H9 (cell line): ENCODE measurements at regions not wholly inside any gene's neighbourhood (a gene's known extent, or its start where the extent isn't known, plus 50 kb on each side); places are given as distances from the start of the nearest gene placed in this dataset.

Source experiments
- DNase-seq: peaks from one replicate; pipeline ENCODE4 v3.0.0-alpha.2; 2017
- H2AFZ ChIP-seq: one replicate; pipeline ENCODE4 v1.6.1; 2013; ENCODE audit warnings: mild to moderate bottlenecking, low read length, control low read depth, moderate library complexity
- H2AK5ac ChIP-seq: 2 replicates; pipeline ENCODE4 v1.6.1; 2013; ENCODE audit warnings: low read length, control low read depth, mixed read lengths; ENCODE audit not compliant: insufficient read length
- H2BK120ac ChIP-seq: one replicate; pipeline ENCODE4 v1.6.1; 2013; ENCODE audit warnings: low read depth, mild to moderate bottlenecking, low read length, control low read depth, inconsistent platforms; ENCODE audit not compliant: poor library complexity, severe bottlenecking
- H2BK12ac ChIP-seq: 2 replicates; pipeline ENCODE4 v1.6.1; 2013; ENCODE audit warnings: low read length, control low read depth, mixed read lengths, low read depth; ENCODE audit not compliant: insufficient read length
- H2BK15ac ChIP-seq: 2 replicates; pipeline ENCODE4 v1.6.1; 2013; ENCODE audit warnings: low read depth, low read length, control low read depth
- H2BK20ac ChIP-seq: one replicate; pipeline ENCODE4 v1.6.1; 2013; ENCODE audit warnings: low read depth, mild to moderate bottlenecking, low read length, control low read depth, inconsistent platforms; ENCODE audit not compliant: poor library complexity, severe bottlenecking
- H2BK5ac ChIP-seq: 2 replicates; pipeline ENCODE4 v1.6.1; 2013; ENCODE audit warnings: low read length, control low read depth, mixed read lengths; ENCODE audit not compliant: insufficient read length
- H3K14ac ChIP-seq: 2 replicates; pipeline ENCODE4 v1.6.1; 2013; ENCODE audit warnings: low read length, control low read depth; ENCODE audit not compliant: insufficient read depth
- H3K18ac ChIP-seq: 2 replicates; pipeline ENCODE4 v1.6.1; 2013; ENCODE audit warnings: low read depth, mild to moderate bottlenecking, mixed read lengths, low read length, control low read depth; ENCODE audit not compliant: insufficient read length
- H3K23ac ChIP-seq: 2 replicates; pipeline ENCODE4 v1.6.1; 2013; ENCODE audit warnings: low read length, control low read depth, mixed read lengths, low read depth; ENCODE audit not compliant: insufficient read length
- H3K23me2 ChIP-seq: 2 replicates; pipeline ENCODE4 v1.6.1; 2013; ENCODE audit warnings: low read depth, mild to moderate bottlenecking, mixed read lengths, low read length, control low read depth; ENCODE audit not compliant: insufficient read length, poor library complexity, severe bottlenecking
- H3K27ac ChIP-seq: 2 replicates; pipeline ENCODE4 v1.5.1; 2013; ENCODE audit warnings: low read length, control low read depth, mixed read lengths, low read depth; ENCODE audit not compliant: insufficient read length
- H3K27me3 ChIP-seq: 2 replicates; pipeline ENCODE4 v1.6.1; 2013; ENCODE audit warnings: low read length, control low read depth, inconsistent platforms; ENCODE audit not compliant: insufficient read depth
- H3K4ac ChIP-seq: 2 replicates; pipeline ENCODE4 v1.6.1; 2013; ENCODE audit warnings: low read depth, mild to moderate bottlenecking, control low read depth, inconsistent platforms, low read length, moderate library complexity
- H3K4me1 ChIP-seq: 2 replicates; pipeline ENCODE4 v1.6.1; 2013; ENCODE audit warnings: low read length, control low read depth, inconsistent platforms; ENCODE audit not compliant: insufficient read depth
- H3K4me2 ChIP-seq: 2 replicates; pipeline ENCODE4 v1.6.1; 2013; ENCODE audit warnings: low read length, control low read depth, mixed read lengths; ENCODE audit not compliant: insufficient read length, insufficient read depth
- H3K56ac ChIP-seq: 2 replicates; pipeline ENCODE4 v1.6.1; 2013; ENCODE audit warnings: low read depth, mild to moderate bottlenecking, mixed read lengths, low read length, control low read depth; ENCODE audit not compliant: insufficient read length
- H3K79me1 ChIP-seq: 2 replicates; pipeline ENCODE4 v1.6.1; 2013; ENCODE audit warnings: low read depth, mild to moderate bottlenecking, moderate library complexity, low read length, control low read depth, inconsistent platforms; ENCODE audit not compliant: insufficient read depth, poor library complexity, severe bottlenecking
- H3K79me2 ChIP-seq: 2 replicates; pipeline ENCODE4 v1.6.1; 2013; ENCODE audit warnings: low read length, control low read depth, inconsistent platforms; ENCODE audit not compliant: insufficient read depth
- H3K9ac ChIP-seq: 2 replicates; pipeline ENCODE4 v1.6.1; 2013; ENCODE audit warnings: low read length, control low read depth, mixed read lengths; ENCODE audit not compliant: insufficient read length; ENCODE audit errors: extremely low read depth
- H3K9me3 ChIP-seq: one replicate; pipeline ENCODE4 v1.6.1; 2013; ENCODE audit warnings: low read depth, low read length, inconsistent platforms; ENCODE audit not compliant: control insufficient read depth
- H3T11ph ChIP-seq: one replicate; pipeline ENCODE4 v1.6.1; 2013; ENCODE audit warnings: mild to moderate bottlenecking, low read length, control low read depth, inconsistent platforms
- H4K20me1 ChIP-seq: one replicate; pipeline ENCODE4 v1.6.1; 2013; ENCODE audit not compliant: control insufficient read depth, insufficient read length, insufficient read depth
- H4K5ac ChIP-seq: 2 replicates; pipeline ENCODE4 v1.6.1; 2013; ENCODE audit warnings: low read depth, mild to moderate bottlenecking, mixed read lengths, low read length, control low read depth; ENCODE audit not compliant: insufficient read length
- H4K8ac ChIP-seq: replicated peaks from 2 replicates; pipeline ENCODE4 v1.6.1; 2013; ENCODE audit warnings: low read length, control low read depth, mixed read lengths, low read depth; ENCODE audit not compliant: insufficient read length
- H4K91ac ChIP-seq: 2 replicates; pipeline ENCODE4 v1.6.1; 2013; ENCODE audit warnings: low read depth, mild to moderate bottlenecking, moderate library complexity, mixed read lengths, low read length, control low read depth; ENCODE audit not compliant: insufficient read length
- H3K27ac Mint-ChIP-seq, 3 experiments: 2 replicates in 2 of 3; 3 replicates in 1 of 3; pipeline ENCODE4 v1.8.0; 2020 to 2021; ENCODE audit warnings: mixed read lengths in 3 of 3, mild to moderate bottlenecking in 1 of 3, moderate library complexity in 1 of 3
- H3K27me3 Mint-ChIP-seq: 2 replicates; pipeline ENCODE4 v1.8.0; 2021; ENCODE audit warnings: low read depth, mild to moderate bottlenecking, moderate library complexity, mixed read lengths
- H3K36me3 Mint-ChIP-seq, 3 experiments: 2 replicates in 2 of 3; 3 replicates in 1 of 3; pipeline ENCODE4 v1.8.0; 2020 to 2021; ENCODE audit warnings: low read depth in 3 of 3, mixed read lengths in 3 of 3; ENCODE audit not compliant: insufficient read depth in 1 of 3
- H3K4me1 Mint-ChIP-seq, 2 experiments: 2 replicates each; pipeline ENCODE4 v1.8.0; 2020; ENCODE audit warnings: mixed read lengths in 2 of 2
- H3K4me3 Mint-ChIP-seq, 2 experiments: 2 replicates in 1 of 2; 3 replicates in 1 of 2; pipeline ENCODE4 v1.8.0; 2020 to 2021; ENCODE audit warnings: mild to moderate bottlenecking in 2 of 2, mixed read lengths in 2 of 2, moderate library complexity in 1 of 2
- H3K9me3 Mint-ChIP-seq, 2 experiments: 2 replicates in 1 of 2; 3 replicates in 1 of 2; pipeline ENCODE4 v1.8.0; 2020; ENCODE audit warnings: mild to moderate bottlenecking in 2 of 2, mixed read lengths in 2 of 2, moderate library complexity in 1 of 2
- WGBS: extraction: QIAGEN DNeasy Blood & Tissue Kit; methylation state at CpG from one replicate; pipeline ENCODE4 v1.1.7; 2013; ENCODE audit warnings: missing lambda C conversion rate, low lambda C conversion rate, mixed read lengths; ENCODE audit not compliant: insufficient read length; ENCODE audit errors: extremely low coverage; 5-methylcytosine and 5-hydroxymethylcytosine counted together
- TF ChIP-seq, protein P1 (sequence below): fragments of 200-600 bp; sonication (generic); conservative IDR thresholded peaks from 3 replicates; pipeline ENCODE4 v1.8.0; 2021; ENCODE audit warnings: antibody characterized with exemption, mild to moderate bottlenecking

DNA sequence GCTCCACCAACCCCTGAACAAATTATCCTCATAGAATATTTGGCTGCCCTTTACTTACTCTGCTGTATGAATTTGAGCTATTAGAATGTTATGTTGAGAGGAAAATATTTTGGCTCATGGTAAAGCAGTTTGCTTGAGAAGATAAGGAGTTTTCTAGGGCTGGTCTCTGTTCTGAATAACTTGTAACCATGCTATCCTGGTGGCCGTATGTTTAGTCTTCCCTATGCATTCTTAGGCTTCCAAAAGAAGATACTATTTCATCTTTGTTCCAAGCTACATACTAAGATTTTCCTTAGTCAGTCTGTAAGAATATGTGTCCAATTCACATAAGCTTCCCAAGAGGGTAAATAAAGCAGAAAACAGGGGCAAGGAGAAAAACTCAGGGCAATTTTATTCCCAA lies 1105.1 kb upstream of the PIK3C3 start:
- Histone ChIP-seq H2AK5ac (no peak overlapping the region), H3K14ac (no peak overlapping the region)
- no CpG with 5 or more reads among the region's 1 CpG for WGBS

More for the DNA sequence above, 1105.1 kb upstream of the PIK3C3 start:
- Mint-ChIP-seq H3K4me1 (peaks cover 10 to 17% of the 10 kb centered on the region in 2 experiments), H3K27ac (no peak overlapping the region), H3K9me3 (no peaks in the 10 kb centered on the region), H3K4me3 (no peak overlapping the region), H3K27me3 (no peaks in the 10 kb centered on the region), H3K36me3 (no peaks in the 10 kb centered on the region)
- Histone ChIP-seq H2BK12ac (no peak overlapping the region), H2BK15ac (no peak overlapping the region), H3K79me1 (no peaks in the 10 kb centered on the region), H3K4ac (no peak overlapping the region), H2BK20ac (no peak overlapping the region), H4K8ac (no peak overlapping the region), H2BK5ac (no peak overlapping the region), H3K9me3 (no peaks in the 10 kb centered on the region), H3K18ac (no peak overlapping the region), H3K9ac (no peak overlapping the region), H3K79me2 (no peaks in the 10 kb centered on the region), H3K4me2 (no peak overlapping the region), H4K5ac (no peak overlapping the region), H3K4me1 (no peaks in the 10 kb centered on the region; the same call in 1 of the 2 replicates), H3K23me2 (no peaks in the 10 kb centered on the region), H3K23ac (no peak overlapping the region), H3T11ph (no peak overlapping the region), H3K56ac (no peak overlapping the region), H2BK120ac (no peak overlapping the region), H2AFZ (no peak overlapping the region), H4K20me1 (no peaks in the 10 kb centered on the region), H3K27ac (no peak overlapping the region), H4K91ac (no peak overlapping the region), H3K27me3 (no peaks in the 10 kb centered on the region)
- TF ChIP-seq, protein P1, sequence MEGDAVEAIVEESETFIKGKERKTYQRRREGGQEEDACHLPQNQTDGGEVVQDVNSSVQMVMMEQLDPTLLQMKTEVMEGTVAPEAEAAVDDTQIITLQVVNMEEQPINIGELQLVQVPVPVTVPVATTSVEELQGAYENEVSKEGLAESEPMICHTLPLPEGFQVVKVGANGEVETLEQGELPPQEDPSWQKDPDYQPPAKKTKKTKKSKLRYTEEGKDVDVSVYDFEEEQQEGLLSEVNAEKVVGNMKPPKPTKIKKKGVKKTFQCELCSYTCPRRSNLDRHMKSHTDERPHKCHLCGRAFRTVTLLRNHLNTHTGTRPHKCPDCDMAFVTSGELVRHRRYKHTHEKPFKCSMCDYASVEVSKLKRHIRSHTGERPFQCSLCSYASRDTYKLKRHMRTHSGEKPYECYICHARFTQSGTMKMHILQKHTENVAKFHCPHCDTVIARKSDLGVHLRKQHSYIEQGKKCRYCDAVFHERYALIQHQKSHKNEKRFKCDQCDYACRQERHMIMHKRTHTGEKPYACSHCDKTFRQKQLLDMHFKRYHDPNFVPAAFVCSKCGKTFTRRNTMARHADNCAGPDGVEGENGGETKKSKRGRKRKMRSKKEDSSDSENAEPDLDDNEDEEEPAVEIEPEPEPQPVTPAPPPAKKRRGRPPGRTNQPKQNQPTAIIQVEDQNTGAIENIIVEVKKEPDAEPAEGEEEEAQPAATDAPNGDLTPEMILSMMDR, result no peak
- no peak for DNase-seq
